SHP77 treated with DMSO at 0.1 percent for 48 hours (cell line): ENCODE measurements at regions not wholly inside any gene's neighbourhood (a gene's known extent, or its start where the extent isn't known, plus 50 kb on each side); places are given as distances from the start of the nearest gene placed in this dataset.

Experiments used
- DNase-seq: peaks from one replicate; lab custom pipeline; 2025; lab: John Stamatoyannopoulos, UW

DNA sequence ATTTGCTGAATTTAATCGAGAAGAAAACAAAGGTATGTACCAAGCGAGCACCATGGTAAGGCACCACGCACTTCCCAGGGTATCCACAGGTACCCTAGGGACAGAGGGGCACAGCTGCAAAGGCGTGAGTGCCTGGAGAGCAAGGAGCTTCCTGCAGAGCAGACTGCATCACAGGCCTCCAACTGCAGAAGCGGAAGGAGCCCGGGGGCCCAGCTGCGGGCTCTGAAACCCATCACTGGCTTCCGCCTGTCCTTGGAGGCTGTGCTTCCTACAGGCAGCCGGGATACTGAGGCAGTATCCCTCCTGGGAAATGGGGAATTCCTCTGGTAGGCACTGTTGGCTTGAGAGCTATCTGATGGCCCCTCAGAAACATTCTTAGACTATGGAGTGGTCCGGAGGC, 217.4 kb upstream of the GMDS start:
- no peak for DNase-seq

DNA sequence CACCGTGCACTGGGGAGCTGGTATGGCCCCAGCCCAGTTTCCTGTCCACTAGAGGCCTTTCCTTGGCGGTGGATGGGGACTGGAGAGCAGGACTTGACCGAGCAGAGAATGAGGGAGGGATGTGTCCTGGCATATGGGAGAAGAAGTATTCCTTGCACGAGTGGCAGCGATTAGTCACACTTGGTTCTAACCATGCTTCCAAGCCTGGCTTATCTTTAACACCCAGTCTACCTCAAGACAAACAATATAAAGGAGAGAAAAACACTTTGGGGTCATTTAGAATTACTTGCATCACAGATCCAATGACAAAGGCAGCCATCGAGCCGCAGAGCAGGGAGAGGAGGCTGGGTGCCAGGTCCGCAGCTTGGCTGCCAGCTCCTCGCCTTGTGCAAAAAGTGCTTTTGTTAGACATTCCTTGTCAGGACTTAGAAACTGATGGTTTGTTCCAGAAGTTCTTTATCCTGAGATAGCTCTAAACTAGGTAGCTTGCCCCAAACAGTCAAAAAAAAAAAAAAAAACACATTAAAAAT, 214.9 kb upstream of the GMDS start:
- no peak for DNase-seq

DNA sequence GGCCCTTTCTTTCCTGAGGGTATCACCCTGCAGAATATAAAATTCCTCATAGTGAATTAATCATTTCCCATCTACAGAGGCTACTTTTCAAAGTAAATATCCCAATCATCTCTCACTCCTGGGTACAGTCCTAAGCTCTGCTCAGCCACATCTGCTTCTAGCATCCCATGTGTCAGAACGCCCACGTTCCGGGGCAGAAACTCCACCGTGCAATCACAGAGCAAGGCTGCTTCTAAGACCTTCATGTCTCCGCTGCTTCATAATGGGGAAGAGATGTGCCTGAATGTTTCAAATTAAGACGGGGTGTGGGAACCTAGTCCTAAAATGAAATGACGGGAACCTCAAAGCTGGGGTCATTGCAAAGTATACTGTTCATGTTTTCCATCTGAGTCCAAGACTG, 208.8 kb upstream of the GMDS start:
- DNase-seq = no peak

DNA sequence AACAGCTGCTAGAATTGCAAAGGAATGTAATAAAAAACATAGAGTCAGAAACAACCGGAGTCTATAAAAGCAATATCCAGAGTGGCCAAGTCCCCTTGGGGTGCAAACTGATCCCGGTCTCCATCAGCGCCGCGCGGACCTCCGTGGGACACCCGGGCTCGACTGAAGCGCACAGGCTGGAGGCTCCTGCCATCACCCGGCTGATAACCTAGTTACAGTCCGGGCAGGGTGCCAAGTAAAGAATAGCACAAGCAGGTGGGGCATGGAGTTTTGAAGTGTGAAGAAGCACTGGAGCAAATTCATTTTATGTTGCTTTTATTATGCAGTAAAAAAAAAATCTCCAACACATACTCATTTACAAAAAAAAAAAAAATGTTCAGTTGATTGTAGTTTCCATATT, 205.1 kb upstream of the GMDS start:
- DNase-seq = peak; percentile 77

DNA sequence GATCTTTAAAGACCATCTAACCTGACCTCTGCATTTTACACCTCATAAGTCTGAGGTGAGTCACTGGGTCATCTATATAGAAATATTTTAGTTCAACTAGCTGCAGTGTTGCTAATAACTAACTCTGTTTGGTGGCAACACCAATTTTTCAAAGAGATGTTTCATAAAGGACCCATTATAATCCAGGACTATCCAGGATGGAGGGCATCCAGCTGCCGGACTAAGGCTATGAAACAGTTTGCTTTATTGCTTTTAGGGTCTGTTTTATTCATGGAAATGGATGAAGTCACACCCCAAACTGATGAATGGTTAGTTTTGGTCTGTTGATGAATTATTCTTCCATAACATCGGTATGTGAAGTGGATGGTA, 204.2 kb upstream of the GMDS start:
- no peak for DNase-seq

DNA sequence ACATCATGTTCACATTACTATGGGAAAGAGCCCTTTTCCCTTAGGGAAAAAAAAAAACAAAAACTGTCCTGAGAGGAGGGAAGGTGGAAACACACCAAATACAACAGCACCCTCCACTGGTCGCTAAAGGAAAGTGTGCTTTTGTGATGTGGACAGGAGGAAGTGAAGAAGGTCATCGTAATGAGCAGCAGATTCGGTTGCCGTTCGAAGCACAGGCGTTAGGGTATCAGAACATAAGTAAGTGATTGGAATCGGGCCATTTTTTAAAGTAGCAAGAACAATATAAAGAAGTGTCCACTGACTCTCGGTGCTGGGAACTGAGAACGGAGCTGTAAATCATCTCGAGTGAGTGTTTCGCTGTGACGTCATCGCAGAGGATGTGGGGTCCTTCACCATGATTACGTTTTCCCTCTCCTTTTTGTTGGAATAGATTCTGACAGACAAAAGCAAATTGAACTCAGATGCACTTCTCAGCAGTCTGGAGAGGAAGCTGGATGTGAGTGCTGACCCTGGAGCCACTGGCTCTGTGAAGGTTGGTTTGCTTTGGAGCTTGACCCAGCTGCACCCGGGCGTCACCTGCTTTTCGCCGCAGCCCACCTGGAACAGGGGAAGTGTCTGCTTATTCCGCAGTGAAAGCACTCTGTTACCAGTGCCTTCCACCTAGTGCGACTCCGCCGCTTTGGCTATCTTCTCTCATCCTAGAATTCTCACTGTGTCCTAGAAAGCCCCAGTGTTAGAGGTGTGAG, 203.6 kb upstream of the GMDS start:
- peak; percentile 99 for DNase-seq

DNA sequence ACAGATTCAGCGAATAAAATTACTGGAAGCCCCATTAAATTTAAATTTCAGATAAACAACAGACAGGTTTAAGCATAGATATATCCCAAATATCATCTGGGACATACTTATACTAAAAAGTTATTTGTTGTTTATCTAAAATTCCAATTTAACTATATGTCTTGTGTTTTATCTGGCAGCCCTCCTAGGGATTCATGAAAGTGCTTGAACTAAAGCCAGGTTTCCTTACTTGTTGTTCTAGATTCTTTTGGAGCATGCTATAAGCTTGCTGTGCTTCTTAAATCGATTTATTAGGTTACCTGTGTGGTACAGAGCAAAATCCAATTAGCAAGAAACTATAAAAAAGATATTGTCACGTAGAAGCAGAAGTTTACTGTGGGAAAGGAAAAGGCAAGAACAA, 202.5 kb upstream of the GMDS start:
- DNase-seq = no peak

DNA sequence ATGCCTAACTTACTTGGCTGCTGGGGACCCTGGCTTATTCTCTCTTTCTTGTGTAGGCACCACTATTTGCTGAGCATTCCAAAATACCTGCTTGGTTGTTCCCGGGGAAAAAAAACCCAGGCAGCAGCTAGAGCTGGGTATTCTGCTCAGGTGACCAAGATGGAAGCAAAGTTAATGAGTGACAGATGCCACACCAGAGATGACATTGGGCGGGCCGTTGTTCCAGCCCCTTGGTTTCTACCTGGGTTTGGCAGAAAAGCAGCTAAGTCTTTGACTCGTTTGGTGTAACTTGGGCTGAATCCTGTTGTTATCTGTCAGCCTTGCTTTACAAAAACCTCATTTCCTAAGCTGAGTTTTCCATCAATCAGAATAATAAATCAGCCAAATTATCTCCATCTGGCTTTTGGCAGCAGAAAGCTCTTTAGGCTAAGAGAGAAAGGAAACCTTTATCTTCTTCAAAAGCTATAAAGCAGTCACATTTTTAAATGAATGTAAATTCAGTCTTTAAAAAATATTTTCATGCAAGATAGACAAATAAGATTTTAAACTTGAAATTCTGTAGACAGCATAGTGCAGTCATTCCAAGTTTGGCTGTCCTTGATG, 202.0 kb upstream of the GMDS start:
- no peak for DNase-seq

DNA sequence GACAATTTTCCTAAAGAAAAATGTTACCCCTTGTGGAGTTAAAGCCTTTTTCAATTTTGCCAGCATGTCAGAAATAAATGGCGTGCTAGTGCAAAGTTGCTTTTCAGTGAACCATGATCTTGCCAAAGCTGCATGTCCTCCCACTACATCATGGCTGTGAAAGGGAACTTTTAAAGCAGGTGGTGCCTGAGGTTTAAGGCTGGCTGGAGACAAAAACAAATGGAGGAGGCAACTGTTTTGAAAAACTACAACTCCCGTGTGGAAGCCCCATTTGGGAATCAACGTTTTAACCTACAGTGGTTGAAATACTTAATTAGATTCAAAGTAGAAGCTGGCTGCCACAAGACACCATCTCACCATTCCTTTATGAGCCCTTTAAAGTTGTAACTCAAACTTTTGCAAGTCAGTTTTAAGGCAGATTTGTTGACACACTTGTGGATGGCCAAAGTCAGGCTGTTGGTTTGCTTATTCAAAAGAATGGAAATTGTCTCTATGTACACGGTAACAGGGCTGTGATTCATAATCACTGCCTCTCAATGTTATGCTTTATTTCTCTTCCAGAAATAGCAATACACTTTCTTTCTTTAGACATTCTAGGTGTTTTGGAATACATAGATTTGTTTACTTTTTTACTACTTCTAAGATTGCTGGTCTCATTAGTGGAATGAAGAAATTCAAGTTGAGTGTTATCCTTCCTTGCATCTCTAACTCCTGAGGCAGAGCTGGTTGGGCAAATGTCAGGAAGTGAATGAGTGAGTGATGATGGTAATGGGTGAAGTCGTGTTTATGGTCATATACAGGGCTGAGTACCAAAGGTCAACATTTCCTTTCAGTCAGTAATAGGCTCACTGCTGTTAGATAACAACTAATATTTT, 196.4 kb upstream of the GMDS start:
- no peak for DNase-seq

DNA sequence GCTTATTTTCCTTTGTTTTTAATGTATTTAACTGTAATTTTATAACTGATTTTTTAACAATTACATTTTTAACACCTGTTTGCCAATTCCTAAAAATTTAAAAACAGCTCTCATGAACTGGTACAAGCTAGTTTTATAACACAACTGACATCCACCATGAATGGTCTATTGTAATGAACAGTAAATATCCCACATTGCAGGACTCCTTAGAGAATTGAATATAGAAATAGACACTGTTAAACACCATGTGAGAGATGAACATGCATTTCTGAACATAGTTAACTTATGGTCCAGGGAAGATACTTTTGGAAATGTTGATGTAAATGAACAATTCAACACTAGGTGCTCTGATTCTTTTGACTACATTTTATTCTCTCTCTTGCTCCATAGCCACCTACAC, 195.1 kb upstream of the GMDS start:
- no peak for DNase-seq

DNA sequence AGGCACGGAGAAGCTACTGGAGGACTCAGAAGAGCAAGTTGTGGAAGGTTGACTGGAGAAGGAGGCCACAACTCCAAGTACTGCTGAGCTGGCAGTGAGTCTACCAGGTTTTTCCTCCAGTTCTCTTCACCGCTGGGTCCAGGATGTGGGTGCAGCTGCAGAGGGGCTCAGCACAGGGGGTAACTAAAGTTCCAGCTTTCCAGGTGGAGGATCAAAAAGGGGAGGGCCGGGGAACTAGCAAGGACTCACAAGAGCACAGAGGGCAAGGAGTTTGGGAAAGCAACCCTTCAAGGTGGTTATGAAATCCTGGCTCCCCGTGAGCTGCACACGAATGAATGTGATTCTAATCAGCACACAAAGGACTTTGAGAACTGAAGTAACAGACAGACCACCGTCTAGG, 194.2 kb upstream of the GMDS start:
- DNase-seq = no peak

DNA sequence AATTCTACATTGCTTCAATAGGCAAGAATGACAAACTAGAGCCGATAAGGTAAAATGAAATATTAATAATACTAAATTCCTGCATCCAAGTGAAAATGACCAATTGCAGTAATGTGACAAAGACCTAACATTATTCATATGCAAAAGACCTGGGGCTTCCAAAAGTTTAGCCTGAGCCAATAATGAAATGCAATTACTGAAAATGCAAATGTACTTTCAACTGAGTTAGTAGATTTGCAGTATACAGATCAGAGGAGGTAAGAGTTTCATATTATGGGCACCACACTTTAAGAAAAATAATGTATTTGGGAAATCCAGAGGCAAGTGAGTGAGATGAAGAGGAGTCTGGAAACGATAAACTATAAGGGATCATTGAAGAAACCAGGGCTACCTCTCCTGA, 193.7 kb upstream of the GMDS start:
- no peak for DNase-seq

DNA sequence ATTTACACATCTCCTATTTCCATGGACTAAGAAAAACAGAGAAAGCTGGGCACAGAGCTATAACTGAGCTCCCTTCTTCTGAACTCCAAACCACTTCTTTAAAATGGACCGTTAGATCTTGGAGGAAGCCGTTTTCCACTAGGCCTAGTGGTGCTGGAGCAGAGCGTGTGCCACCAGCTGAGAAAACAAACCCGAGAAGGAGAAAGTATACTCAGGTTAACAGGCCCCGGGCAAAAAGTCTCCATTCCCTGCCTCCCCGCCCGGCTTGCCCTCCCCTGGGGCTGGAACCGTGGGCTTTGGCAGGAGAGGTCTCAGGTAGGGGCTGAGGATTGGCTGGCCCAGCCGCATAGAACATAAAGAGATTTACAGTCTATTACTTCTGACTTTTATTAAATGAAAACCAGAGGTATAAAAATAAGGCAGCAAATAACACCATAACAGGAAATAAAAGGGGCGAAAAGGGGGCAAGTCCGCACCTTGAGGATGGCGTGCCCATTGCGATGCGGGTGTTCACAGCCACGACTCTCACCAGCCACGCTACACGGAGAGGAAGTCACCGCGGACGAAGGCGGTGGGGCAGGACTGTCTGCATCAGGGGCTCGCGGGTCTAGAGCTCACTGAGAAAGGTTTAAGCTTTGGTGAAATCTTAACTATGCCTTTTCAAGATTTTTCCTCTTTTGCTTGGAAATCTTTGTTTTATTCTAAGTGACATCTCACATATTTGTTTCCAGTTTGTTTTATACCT, 191.2 kb upstream of the GMDS start:
- no peak for DNase-seq

DNA sequence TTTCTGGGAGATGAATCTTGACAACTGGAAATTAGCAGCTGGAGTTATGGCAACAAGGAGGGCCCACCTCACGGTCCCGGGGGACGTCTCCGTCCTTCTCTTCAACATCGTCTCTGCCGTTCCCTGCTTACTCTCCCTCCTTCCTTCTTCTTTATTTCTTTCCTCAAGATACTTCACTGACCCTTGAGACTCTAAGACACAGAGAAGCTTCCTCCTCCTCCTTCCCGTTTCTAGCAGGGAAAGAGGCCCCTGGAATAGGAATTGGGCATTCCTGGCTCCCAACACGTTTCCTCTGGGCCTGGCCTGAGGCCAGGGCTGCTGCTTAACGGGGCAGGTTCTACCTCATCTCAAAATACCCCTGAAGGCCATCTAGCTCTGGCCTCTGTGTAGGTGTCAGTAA, 189.9 kb upstream of the GMDS start:
- no peak for DNase-seq

DNA sequence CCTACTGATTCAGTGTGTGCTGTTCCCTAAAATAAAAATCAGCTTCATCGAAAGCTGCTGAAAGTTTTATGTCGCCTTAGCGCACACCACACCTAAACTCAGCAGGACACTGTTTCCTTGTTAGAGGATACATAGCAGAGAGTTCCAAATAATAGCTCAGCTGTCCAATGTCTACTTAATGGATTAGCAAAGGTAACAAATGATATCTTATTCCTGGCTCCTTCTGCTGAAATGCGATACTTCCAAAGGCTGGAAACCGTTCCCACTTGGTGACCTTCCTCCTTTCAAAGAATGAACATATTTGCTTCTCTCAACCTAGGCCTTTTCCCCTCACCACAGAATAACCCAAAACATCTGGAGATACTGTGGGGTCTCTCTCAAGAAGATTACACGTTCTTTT, 189.5 kb upstream of the GMDS start:
- DNase-seq = no peak

DNA sequence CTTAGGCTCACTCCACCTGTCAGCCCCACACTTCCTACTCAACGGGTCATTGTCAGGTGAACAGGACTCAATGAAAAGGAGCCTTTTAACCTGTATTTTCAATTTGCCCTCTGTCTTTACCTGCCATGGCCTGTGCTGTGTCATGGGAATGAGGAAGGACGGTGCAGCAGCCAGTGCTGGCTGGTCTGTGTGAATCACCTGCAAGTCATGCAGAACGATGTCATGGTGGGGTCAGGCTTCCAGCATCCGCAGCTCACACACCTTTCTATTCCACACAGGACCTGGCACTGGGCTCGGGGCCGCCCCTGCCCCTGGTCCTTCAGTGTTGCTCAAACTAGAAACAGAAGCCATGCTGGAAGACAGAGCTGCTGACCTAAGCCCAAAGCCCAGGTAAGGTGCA, 188.7 kb upstream of the GMDS start:
- no peak for DNase-seq

DNA sequence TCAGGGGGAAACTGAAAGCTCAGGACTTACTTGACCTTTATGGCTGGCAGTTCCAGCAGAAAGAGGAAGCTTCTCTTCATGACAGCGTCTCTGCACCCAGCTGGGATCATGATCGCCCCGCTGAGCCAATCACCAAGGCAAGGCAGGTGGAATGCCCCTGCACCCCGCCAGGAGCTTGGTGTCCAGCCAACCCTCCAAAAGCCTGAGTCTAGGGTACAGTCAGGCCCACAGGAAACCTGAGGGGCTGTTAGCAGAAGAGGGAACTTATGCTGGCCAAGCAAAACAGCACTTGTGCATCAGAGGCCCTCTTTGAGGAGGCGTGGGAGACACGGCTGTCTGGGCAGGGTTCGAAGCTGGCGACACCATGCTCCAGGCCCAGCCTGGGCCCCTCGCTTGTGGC, 188.3 kb upstream of the GMDS start:
- no peak for DNase-seq

DNA sequence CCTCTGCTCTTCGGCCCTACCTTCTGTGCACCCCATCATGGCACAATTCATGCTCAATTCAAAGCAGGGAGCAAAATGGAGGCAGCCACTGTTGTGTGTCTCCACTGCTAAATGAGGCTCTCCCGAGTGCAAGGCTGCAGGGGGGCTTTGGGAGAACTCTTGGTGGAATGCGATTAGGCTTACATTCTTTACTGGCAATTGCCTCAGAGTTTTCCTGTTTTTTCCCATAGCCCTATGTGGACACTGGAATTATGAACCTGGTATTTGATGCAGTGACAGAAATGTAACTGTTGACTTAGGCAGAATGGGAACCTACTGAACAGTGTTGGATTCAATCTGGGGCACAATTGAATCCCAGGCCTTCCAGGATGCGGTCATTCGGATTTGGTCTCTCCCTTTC, 187.9 kb upstream of the GMDS start:
- DNase-seq = no peak

DNA sequence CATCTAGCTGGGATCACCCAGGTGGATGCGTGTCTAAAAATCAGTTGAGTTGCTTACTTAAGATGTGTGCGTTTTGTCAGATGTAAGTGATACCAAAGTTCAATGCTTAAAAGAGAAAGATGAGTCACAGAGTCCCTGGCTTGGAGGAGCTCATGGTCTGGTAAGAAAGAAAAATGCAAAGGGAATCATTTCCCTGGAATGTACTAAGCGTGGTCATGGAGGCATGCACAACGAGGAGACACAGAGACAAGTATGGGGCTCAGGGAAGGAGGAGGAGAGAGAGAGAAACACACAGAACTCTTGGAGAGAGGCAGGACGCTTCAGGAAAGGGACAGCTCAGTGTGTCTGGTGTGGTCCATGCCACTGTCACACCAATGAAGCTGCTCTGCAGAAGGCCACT, 186.9 kb upstream of the GMDS start:
- DNase-seq = no peak

DNA sequence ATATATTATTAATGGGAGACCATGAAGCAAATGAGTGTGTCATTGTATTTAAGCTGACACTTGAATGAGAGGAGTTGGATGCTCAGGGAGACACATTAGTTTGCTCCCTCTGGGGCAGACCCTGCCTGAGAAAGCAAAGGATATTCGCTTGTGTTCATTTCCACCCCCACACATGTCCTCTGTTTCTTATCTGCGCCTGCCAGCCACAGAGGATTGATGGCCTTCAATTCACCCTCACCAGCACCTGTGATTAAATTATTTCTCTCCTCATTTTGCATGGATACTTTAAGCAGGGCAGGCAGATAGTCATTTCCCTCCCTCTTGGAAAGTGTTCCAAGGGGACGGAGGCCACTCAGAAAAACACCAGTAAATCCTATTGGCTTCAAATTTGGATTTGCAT, 185.2 kb upstream of the GMDS start:
- DNase-seq = no peak

DNA sequence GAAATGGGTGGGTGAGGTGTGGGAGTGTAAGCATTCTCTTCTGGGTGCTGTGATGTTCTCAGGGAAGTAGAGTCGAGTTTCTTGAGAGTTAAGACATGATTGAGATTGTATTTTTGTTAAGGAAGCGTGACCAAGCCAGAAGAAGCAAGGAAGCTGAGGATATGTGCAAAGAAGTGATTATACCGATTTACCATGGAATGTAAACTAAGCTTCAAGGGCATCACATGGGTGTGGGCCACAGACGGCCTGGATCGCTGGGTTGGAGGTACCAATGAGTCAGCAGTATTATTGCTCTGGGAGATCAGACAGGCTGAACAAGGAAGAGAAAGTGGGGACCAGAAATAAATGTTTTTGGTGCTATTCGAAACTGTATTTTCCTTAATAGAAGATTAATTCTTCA, 184.1 kb upstream of the GMDS start:
- no peak for DNase-seq

DNA sequence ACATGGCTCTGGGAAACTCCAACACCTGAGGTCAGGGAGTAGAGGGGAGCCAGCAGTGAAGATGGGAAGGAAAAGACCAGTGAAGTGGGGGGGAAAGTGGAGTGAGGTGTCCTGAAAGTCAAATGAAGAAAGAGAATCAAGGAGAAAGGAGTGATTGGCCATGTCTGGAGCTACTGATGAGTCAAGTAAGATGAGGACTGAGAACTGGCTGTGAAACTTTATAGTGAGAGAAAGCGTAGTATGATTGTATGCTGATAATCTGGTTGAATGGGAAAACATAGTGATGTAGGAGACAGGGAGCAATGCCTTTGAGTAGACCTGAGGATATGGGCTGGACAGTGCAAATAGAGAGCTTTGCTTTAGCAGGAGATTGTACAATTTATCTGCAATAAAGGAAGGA, 183.6 kb upstream of the GMDS start:
- DNase-seq = no peak
